GM12872 (cell line): ENCODE measurements at regions not wholly inside any gene's neighbourhood (a gene's known extent, or its start where the extent isn't known, plus 50 kb on each side); places are given as distances from the start of the nearest gene placed in this dataset.

ENCODE experiments used
- TF ChIP-seq, protein P1 (sequence below): IDR thresholded peaks from 3 replicates; pipeline ENCODE4 v1.5.1; 2011; ENCODE audit warnings: low read depth, mild to moderate bottlenecking, low read length, moderate library complexity; ENCODE audit not compliant: insufficient read depth

DNA sequence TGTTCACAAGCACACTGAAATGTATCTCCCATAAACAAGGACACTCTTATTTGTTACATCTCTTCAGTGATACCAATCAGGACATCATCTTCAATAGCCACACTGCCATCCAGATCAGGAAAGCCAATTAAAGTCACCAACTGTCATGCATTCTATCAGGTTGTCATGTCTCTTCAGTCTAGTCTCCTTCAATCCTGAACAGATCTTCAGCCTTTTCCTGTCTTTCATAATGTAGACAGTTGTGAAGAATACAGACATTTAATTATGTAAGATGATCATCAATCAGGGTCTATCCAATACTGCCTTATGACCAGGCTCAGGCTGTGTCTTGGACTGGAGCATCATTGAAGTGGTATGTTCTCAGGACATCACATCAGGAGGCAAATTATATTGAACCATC lies 419.8 kb upstream of the SMC2 start:
- TF ChIP-seq, protein P1, sequence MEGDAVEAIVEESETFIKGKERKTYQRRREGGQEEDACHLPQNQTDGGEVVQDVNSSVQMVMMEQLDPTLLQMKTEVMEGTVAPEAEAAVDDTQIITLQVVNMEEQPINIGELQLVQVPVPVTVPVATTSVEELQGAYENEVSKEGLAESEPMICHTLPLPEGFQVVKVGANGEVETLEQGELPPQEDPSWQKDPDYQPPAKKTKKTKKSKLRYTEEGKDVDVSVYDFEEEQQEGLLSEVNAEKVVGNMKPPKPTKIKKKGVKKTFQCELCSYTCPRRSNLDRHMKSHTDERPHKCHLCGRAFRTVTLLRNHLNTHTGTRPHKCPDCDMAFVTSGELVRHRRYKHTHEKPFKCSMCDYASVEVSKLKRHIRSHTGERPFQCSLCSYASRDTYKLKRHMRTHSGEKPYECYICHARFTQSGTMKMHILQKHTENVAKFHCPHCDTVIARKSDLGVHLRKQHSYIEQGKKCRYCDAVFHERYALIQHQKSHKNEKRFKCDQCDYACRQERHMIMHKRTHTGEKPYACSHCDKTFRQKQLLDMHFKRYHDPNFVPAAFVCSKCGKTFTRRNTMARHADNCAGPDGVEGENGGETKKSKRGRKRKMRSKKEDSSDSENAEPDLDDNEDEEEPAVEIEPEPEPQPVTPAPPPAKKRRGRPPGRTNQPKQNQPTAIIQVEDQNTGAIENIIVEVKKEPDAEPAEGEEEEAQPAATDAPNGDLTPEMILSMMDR = no peak

DNA sequence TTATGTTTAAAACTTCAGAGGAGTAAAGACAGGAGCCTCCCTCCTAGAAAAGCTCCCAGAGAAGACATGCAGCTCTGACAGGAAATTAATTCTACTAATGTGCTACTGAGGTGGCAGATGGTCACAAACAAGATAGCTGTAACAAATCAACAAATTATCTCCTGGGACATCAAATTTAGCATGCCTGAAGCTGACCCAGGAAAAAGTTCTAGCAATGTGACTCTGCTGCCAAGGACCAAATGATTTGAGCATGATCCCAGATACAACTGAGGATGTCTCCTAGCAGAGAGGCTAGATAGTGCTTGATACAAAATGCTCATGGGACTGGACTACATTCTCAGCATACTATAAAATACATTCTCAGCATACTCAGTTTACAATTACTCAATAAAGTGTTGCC lies 413.5 kb upstream of the SMC2 start:
- TF ChIP-seq, protein P1 = no peak

DNA sequence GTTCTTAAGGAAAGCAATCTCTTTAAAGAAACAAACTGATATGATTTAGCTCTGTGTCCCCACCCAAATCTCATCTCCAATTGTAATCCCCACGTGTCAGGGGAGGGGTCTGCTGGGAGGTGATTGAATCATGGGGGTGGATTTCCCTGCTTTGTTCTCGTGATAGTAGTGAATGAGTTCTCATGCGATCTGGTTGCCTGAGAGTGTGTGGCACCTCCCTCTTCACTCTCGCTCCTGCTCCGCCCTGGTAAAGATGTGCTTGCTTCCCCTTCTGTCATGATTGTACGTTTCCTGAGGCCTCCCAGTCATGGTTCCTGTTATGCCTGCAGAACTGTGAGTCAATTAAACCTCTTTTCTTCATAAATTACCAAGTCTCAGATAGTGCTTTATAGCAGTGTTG lies 412.7 kb upstream of the SMC2 start:
- TF ChIP-seq, protein P1 = no peak

DNA sequence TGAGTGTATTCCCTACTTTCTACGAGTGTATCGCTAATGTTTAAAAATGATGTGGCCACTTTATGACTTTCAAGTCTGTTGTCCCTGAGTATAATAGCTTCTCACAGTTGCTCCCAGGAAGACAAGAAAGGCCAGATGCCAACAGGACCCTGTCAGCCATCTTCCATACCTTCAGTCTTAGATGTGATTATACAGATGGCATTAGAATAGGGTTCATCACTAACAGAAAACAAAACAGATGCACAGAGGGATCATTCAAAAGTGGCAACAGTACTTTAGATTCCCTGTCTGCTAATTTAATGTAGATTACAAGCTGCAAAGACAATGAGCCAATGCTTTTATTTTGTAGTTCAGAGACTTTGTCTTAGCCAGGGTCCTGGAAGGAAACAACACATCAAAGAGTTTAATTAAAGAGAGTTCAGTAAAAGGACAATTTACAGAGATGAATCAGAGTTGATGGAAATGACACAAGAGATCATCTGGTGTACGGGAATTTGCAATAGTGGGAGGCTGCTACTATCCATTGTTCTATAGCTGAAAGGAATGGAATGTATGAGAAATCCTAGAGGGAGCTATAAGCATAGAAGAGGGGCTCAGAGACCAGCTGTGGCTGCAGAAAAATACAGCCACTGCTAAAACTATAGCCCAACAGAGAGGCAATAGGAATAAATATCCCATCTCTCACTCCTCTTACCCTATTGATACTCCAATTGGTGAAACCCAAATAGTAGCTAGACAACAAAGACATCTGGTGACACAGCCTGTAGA lies 393.7 kb upstream of the SMC2 start:
- TF ChIP-seq, protein P1 = no peak

DNA sequence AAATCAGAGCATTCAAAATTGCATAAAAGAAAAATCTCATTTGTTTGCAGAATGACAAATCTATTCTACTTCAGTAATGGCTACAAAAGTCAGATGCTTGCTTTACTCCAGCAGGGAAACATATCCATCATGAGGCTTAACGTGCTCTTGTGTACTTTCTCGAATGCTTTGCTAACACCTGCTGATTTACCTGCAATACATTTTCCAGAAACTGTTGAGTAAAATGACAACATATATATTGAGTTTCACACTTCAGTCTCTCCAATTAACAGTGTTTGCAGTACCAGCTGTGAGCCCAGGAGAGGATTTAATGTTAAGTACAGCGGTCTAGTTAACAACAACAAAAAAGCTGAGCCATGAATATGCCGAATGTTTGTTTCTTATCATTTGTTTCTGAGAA lies 391.5 kb upstream of the SMC2 start:
- TF ChIP-seq, protein P1 = no peak

DNA sequence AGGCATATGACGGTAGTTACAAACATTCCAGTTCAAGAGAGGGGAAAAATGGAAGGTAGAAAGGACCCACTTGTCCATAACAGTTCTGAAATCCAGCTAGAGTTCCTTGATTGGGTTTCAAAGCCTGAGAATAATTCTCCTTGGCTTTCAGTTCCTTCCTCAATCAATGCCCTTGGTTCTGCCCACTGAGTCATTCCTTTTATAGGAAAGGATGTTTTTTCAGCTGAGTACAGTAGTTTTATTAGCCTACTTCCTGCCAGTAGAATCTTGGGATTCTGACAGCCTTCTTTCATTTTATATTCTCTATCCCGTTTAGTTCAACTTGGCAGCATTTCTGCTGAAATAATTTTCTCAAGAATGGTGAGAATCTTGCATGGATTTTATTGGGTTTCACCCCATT lies 386.9 kb upstream of the SMC2 start:
- TF ChIP-seq, protein P1 = no peak

DNA sequence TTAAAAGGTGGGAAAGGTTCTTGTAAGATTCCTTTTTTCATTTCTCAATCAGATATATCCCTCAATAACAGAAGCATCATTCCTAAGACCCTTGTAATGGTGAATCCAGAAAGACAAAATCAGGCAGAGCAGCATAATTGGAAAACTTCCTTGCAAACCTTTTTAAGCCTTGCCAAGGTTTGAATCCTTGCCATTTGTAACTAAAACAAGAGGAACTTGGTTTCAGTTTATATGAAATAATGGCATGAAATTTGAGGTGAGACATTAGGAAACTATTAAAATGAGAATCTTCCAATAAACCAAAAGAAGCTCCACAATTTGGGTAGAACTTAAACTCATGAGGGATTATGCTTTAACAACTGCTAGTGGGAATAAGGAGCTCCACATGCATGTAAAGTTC lies 384.7 kb upstream of the SMC2 start:
- TF ChIP-seq, protein P1 = no peak
